Activated CD4-positive, alpha-beta T cell treated with anti-CD3 and anti-CD28 coated beads, Interleukin-2, amount 50 U/mL, for 1 hour (primary cell): ENCODE measurements at regions not wholly inside any gene's neighbourhood (a gene's known extent, or its start where the extent isn't known, plus 50 kb on each side); places are given as distances from the start of the nearest gene placed in this dataset.
"Not testable (repeated sequence)": the region's sequence is repeated elsewhere in the genome, so short reads cannot be mapped to it uniquely, and the experiment has no call there.

Source experiments
- DNase-seq: peaks from one replicate; pipeline ENCODE4 v3.0.0-alpha.2; 2020

DNA sequence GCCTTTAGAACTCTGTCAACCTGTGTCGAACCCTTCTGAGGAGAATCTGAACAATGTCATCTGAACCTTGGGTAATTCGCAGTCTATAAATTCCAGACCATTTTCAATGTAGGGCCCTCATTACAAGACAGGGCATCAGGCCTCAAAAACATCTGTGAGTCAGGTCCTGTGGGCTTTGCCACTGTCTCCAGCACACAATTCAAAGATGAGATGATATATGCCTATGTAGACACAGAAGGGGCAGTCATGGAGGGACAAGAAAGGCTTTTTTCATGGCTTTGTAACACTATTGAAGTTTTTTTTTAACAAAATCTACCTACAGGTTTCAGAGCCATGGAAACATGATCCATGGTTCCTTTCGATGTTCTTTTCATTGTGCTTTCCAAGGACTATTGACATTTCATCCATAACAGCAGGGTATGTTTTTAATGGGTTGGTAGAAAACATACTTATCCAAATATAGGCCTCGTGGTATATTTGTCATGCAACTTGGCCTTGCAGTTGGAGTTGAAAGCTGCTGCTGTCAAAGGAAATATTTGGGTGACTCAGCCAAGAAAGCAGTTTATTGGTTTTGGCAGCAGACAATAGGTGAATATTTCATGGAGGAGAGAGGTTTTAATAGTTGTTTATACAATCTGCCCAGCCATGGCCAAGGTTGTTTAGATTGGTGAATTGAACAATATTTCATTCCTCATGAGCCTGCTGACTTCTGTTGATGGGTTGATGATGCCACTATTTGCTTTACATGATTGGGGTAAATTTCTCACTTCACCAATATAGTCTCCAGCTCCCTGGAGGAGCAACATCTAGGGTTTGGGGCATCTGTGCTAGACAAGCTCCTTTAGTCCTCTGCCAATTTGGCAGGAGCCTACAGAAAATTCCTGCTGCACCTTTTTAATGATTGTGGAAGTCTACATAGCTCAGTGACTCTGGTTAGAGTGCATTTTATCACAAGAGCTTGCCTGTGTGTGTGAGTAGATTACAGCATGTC, 158.4 kb upstream of the TMEM72 start:
- DNase-seq = no peak

- DNase-seq = not testable (repeated sequence)
Measured at GRCh38 chr10:44754355-44754754, 156.8 kb upstream of the TMEM72 start.

- no peak for DNase-seq
Measured at GRCh38 chr10:44755481-44755880, 155.7 kb upstream of the TMEM72 start.

DNA sequence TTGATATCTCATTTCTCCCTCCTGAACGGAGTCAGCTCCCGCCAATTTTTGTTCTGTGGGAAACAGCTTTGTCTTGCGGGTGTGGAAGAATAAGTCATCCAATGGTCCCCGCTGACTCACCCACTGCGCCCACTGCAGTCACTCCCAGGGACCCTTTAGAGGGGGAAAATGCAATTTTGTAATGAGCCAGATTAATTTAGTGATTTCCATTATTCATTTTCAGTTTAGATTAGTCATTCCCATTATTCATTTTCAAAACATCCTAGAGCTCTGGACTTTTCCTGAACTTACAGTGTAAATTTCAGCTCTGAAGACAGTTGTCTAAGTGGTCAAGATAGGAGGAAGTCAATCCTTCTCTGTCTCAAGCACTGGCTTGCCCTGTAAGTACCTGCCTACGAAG, 154.9 kb upstream of the TMEM72 start:
- no peak for DNase-seq

DNA sequence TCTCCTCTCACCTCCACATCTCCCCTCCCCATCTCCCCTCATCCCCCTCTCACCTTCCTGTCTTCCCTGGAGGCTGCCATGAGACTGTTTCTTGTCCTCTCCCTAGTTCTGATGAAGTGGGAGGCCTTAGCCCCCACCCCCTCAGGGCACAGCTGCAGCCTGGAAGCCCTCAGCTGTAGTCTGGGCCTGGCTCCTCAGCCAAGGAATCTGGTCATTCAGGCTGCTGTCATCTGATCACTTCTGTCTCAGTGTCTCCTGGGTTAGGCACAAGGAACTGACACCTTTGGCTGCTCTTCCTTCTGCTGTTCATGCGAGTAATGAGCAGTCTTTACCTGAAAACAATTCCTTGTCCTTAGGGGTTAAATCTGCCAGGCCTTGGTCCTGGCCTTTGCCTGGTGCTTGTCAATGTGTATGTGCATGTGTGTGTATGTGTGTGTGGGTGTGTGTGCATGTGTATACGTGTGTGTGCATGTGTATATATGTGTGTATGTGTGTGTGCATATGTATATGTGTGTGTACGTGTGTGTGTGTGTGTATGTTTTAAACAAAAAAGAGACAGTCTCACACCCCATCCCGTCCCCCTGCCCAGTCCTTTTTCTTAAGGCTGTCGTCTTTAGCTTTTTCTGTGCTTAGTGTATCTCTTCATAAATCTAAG, 153.5 kb upstream of the TMEM72 start:
- no peak for DNase-seq

- DNase-seq = no peak
Measured at GRCh38 chr10:44759122-44759521, 152.0 kb upstream of the TMEM72 start.

DNA sequence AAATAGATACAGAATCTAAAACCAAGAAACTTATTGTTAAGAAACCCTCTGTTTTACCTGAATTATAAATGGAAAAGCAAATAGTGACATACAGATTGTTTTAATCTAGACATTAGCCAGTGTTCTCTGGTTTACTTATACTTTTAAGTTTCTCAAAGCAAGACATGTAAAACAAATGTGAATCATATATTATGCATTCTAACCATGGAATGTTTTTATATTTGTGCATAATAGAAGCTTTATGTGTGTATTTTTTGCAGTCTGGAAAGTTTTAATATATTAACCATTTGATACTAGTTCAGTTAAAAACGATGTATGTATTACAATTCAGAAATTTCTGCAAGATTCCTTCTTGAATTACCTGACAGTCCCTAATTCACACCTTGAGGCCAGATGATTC, 150.6 kb upstream of the TMEM72 start:
- no peak for DNase-seq

DNA sequence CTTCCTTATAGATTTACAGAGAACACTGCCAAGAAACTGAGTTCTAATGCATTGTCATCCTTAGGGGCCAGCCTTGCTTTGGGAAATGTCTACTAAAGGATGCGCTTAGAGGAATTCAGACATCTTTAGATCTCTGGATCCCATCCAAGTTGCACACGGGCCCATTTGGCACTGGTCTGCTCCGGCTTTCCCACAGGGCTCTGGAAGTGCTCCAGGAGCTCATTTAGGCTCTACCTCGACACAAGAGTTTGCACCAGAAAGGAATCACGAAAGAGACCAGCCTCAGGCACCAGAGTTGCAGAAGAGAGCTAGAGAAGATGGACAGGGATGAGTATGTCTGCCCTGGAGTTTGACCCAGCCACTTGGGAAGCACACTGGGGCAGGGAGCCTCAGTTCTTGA, 150.1 kb upstream of the TMEM72 start:
- no peak for DNase-seq

GRCh38 chr10:44763331-44763730, 147.8 kb upstream of the TMEM72 start:
- no peak for DNase-seq

- no peak for DNase-seq
Measured at GRCh38 chr10:44765299-44765698, 145.8 kb upstream of the TMEM72 start.

GRCh38 chr10:44766631-44767030, 144.5 kb upstream of the TMEM72 start:
- DNase-seq = no peak

- no peak for DNase-seq
Measured at GRCh38 chr10:44769450-44769849, 141.7 kb upstream of the TMEM72 start.

DNA sequence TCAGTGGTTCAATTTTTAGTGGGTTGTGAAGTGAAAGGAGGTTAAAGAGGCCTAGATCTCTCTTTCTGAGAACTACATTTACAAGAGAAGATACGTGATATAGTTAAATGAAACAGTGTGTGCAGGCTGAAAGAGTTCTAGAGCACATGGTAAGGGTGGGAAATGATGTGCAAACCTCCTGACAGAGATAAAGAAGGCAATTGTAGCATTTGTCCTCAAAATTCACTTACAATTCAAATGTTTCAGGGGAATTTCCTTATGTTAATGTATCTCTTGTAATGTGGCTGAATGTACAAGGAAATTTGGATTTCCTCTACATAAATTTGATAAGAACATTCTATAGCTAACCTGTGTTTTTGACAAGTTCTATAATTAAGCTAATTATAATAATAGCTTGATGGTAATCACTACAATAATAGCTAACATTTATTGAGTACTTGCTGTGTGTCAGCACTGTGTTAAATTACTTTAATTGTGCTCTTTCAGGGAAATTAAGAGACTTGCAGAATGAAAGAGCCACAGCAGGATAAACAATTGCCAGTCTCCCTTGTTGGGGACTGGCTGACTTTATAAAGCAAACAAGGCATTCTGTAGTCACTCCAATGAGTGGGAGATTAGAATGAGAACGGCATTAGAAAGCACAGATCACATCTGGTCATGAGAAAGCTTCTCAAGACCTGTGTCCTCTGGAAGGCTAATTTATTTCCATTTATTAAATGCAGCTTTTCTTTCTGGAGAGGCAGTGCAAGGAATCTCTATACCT, 139.7 kb upstream of the TMEM72 start:
- no peak for DNase-seq

DNA sequence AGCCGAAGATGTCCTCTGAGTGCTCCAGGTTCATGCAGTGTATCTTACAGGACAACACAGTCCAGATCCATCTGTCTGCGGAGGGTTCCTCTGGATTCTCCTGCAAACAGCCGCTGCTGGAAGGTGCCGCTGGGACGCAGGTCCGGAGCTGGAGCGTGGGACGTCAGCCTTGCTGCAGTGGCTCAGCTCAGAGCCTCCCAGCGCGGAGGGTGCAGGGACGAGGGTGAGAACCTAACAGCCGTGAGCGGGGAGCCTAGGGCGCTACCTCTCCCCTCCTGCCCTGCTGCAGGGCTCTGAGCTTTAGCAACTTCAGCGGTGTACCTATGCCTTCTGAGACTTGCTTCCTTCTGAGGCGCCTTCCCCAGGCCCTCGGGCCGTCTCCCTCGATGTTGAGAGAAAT, 137.6 kb upstream of the TMEM72 start:
- no peak for DNase-seq

DNA sequence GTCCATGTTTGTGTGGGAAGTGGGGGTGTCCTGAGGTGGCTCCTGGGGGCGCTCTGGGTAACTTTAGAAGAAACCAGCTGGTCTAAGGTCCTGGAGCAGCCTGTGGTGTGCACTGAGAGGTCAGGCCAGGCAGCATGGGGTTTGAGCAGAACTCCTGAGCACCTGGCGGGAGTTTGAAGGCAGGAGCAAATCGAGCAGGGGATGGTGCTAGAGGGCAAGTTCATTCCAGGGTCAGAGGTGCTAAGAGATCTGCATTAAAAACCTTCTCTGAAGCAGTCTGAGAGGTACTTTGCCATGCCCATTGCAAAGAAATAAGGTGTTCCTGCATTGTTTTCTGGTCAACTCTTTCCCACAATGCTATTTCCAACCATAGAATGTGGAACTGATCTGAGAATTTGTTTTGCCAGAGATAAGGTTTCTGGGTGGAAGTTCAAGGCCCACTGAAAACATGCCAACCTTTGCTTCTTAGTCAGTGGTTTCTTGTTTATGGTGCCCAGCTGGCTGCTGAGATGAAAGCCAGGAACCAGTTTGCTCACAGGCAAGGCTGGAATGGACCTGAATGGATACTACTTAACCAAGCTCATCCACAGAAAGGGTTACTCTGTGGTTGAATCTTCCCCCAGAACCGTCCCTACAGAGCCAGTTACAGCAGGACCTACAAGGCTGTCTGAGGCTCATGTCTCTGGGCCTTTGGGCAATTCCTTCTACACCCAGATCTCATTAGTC, 136.3 kb upstream of the TMEM72 start:
- DNase-seq = no peak

- no peak for DNase-seq
Measured at GRCh38 chr10:44775402-44775741, 135.8 kb upstream of the TMEM72 start.

DNA sequence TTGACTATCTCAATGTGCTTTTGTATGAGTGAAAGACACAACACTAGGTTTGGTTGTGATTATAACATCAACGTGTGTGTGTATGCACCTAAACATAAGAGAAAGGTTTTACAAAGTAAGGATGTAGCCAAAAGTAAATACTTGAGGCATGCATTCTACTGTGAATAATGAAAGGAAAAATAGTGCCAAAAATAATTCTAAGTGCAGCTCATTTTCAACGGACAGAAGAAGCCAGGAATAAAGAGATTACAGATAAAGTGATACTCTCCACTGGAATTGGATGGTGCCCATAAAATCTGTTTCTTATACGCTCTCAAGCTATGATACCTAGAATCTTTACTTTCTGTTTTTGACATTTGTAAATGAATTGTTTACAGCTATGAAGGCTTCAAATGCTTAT, 135.0 kb upstream of the TMEM72 start:
- DNase-seq = no peak

- no peak for DNase-seq
Measured at GRCh38 chr10:44779511-44779910, 131.6 kb upstream of the TMEM72 start.

DNA sequence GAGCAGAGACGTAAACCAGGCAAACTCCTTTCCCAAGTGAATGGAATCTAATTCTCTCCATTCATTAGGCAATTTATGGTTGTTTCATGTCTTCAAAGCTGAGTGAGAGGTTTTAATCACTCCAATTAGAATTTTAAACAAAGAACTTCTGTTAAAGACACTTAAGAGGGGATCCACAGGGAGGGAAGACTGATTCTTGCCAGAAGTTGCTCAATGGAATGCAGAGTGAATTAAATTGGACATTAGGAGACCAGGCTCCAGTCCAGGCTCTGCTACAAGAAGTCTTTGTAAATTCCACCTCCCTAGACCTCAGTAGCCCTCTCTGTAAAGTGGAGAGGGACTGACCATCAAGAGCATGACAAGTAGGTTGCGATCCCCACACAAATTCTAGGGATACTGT, 130.7 kb upstream of the TMEM72 start:
- DNase-seq = no peak

DNA sequence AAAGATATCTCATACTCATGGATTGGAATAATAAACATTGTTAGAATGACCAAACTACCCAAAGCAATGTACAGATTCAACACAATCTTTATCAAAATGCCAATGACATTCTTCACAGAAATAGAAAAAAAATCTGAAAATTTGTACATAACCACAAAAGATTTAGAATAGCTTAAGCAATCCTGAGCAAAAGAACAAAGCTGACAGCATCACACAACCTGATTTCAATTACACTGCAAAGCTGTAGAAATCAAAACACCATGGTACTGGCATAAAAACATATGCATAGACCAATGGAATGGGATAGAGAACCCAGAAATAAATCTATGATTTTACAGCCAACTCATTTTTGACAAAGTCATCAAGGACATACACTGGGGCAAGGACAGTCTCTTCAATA, 130.0 kb upstream of the TMEM72 start:
- DNase-seq = no peak

GRCh38 chr10:44786286-44786850, 124.8 kb upstream of the TMEM72 start:
- no peak for DNase-seq

DNA sequence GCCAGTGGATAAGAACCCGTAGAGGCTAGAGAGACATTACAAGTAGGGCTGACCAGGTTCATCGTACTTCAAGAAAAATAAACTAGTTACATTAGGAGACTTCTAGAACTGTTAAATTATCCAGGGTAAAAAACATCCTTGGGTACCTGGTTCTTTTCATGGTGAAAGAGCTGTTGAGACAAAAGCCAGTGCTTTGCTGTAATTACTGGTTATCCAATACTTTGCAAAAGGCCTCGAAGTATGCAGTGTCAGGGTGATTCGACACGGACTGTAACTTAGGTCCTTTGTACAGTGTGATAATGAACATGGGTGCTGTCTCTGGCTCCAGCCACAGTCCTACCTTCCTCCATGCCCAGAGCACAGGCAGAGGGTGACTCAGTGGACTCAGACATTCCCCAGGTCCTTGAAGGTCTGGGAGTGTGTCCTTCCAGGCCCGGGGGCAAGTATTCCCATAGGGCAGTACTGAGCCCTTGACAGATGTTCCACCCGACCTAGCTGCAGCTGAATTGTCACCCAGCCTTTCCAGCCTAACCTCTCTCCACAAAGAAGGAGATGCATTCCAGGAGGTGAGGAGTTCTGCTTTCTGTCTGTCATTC, 123.6 kb upstream of the TMEM72 start:
- no peak for DNase-seq
